ENCODE measurements at regions not wholly inside any gene's neighbourhood (a gene's known extent, or its start where the extent isn't known, plus 50 kb on each side); places are given as distances from the start of the nearest gene placed in this dataset. TPM values are rescaled to one million over a fixed set of nuclear protein-coding genes. Genes with fewer than 3 reads are reported as not detected.

- H3K79me2 ChIP-seq (ENCODE audit: insufficient read depth, low read length), result no peaks in the 10 kb centered on the region
- H3K9me3 ChIP-seq (ENCODE audit: low read depth, low read length), result no peaks in the 10 kb centered on the region
- H3K4me2 ChIP-seq (ENCODE audit: insufficient read depth, low read length), result no peak overlapping the region
- H4K20me1 ChIP-seq (ENCODE audit: insufficient read depth, low read length), result no peaks in the 10 kb centered on the region
- TF ChIP-seq CTCF (IDR thresholded peaks at IDR 0.05; ENCODE audit: extremely low read depth, low read depth, low read length), result no peak
- H3K36me3 ChIP-seq (ENCODE audit: insufficient read depth, low read length), result no peaks in the 10 kb centered on the region
- H3K27ac ChIP-seq (ENCODE audit: low read depth, low read length), result no peak overlapping the region
- no peak overlapping the region for H2AFZ ChIP-seq (ENCODE audit: low read length)
- H3K27me3 ChIP-seq (ENCODE audit: insufficient read depth, low read length), result peaks cover 9% of the 10 kb centered on the region
- H3K4me3 ChIP-seq (ENCODE audit: insufficient read depth, low read length), result no peak overlapping the region
- peaks cover 8% of the 10 kb centered on the region for H3K4me1 ChIP-seq (ENCODE audit: insufficient read depth, low read length)
- DNase-seq (ENCODE audit: insufficient read length, low spot score, missing footprints), result no peak
Measured at GRCh38 chr2:223545830-223546229, 56.3 kb downstream of the SCG2 start.

Small RNAs in the stretch of these regions (small RNA-seq; reads per million reads assigned to genes)
- gene HIGD1AP4 (not detected), gene RN7SL807P (not detected)
